Tibial nerve (tissue), 4 donors: ENCODE measurements at regions not wholly inside any gene's neighbourhood (a gene's known extent, or its start where the extent isn't known, plus 50 kb on each side); places are given as distances from the start of the nearest gene placed in this dataset.
"Not testable (repeated sequence)": the region's sequence is repeated elsewhere in the genome, so short reads cannot be mapped to it uniquely, and the experiment has no call there.

ENCODE experiments used
- DNase-seq, 2 donors: peaks; one replicate each; pipeline ENCODE4 v3.0.0-alpha.2; 2019; ENCODE audit warnings: low spot score in 2 of 2
- H3K27ac ChIP-seq, 4 donors: fragments of 200-600 bp; sonication (generic) in 3 of 4; one replicate each; pipeline ENCODE4 v1.5.1; 2017 to 2019; ENCODE audit warnings: mild to moderate bottlenecking in 1 of 4
- H3K27me3 ChIP-seq, 2 donors: fragments of 200-600 bp; sonication (generic) in 1 of 2; one replicate each; pipeline versions ENCODE4 v1.5.1 to v1.6.0; 2017 to 2019
- H3K36me3 ChIP-seq, 3 donors: fragments of 200-600 bp; sonication (generic); one replicate each; pipeline ENCODE4 v1.5.1; 2018 to 2019
- H3K4me1 ChIP-seq, 4 donors: fragments of 200-600 bp; sonication (generic) in 3 of 4; one replicate each; pipeline ENCODE4 v1.5.1; 2017 to 2019
- H3K4me3 ChIP-seq, 4 donors: fragments of 200-600 bp; sonication (generic) in 3 of 4; one replicate each; pipeline ENCODE4 v1.5.1; 2017 to 2019; ENCODE audit warnings: mild to moderate bottlenecking in 1 of 4, moderate library complexity in 1 of 4
- H3K9me3 ChIP-seq, 4 donors: fragments of 200-600 bp; sonication (generic) in 3 of 4; one replicate each; pipeline ENCODE4 v1.5.1; 2017 to 2019
- EP300 ChIP-seq, 2 donors: sonication (generic); formaldehyde crosslinking; IDR thresholded peaks; one replicate each; pipeline ENCODE4 v1.6.1; 2017; ENCODE audit warnings: antibody characterized with exemption in 2 of 2, mild to moderate bottlenecking in 1 of 2
- POLR2A ChIP-seq, 2 donors: fragments of 450-650 bp; IDR thresholded peaks; one replicate each; pipeline ENCODE4 v1.6.1; 2017; ENCODE audit warnings: antibody characterized with exemption in 2 of 2, mild to moderate bottlenecking in 2 of 2, moderate library complexity in 2 of 2
- WGBS, 2 donors: methylation state at CpG; one replicate each; pipeline ENCODE4 v1.1.5; 2018; 5-methylcytosine and 5-hydroxymethylcytosine counted together
- TF ChIP-seq, protein P1 (sequence below), 5 experiments: fragments of 200-600 bp in 3 of 5; fragments of 450-650 bp in 2 of 5; sonication (generic) in 3 of 5; IDR thresholded peaks; one replicate each; pipeline ENCODE4 v1.5.1; 2016 to 2019; ENCODE audit warnings: antibody characterized with exemption in 5 of 5, mild to moderate bottlenecking in 3 of 5, moderate library complexity in 2 of 5

DNA sequence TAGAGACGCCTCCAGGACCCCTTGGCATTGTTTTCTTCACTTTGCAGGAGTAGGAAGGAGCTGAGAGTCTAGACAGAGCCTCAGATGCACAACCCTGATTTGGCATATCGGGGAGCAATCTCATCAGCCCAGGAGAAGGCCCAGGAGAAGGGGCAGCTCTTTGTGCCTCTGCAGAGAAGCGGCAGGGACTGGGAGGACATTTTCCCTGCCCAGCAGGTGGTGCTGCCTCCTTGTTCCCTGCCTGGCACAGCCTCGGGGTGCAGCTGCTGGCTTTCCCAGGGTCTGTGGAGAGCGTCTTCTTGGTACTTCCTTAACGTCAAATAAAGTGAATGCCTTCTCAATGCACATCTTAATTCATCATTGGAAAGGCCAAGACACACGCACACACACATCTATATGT, 419.5 kb downstream of the TMEM121 start:
- DNase-seq = no peak
- no peaks in the 10 kb centered on the region for H3K4me1 ChIP-seq
- H3K4me3 ChIP-seq = no peak overlapping the region
- H3K27me3 ChIP-seq = no peaks in the 10 kb centered on the region
- no peak overlapping the region for H3K27ac ChIP-seq
- H3K9me3 ChIP-seq = peaks cover 0 to 10% (median 0%) of the 10 kb centered on the region in 4 donors
- TF ChIP-seq, protein P1, sequence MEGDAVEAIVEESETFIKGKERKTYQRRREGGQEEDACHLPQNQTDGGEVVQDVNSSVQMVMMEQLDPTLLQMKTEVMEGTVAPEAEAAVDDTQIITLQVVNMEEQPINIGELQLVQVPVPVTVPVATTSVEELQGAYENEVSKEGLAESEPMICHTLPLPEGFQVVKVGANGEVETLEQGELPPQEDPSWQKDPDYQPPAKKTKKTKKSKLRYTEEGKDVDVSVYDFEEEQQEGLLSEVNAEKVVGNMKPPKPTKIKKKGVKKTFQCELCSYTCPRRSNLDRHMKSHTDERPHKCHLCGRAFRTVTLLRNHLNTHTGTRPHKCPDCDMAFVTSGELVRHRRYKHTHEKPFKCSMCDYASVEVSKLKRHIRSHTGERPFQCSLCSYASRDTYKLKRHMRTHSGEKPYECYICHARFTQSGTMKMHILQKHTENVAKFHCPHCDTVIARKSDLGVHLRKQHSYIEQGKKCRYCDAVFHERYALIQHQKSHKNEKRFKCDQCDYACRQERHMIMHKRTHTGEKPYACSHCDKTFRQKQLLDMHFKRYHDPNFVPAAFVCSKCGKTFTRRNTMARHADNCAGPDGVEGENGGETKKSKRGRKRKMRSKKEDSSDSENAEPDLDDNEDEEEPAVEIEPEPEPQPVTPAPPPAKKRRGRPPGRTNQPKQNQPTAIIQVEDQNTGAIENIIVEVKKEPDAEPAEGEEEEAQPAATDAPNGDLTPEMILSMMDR (IDR thresholded peaks at IDR 0.05) = no peak
- TF ChIP-seq EP300 (IDR thresholded peaks at IDR 0.05) (no peak), POLR2A (IDR thresholded peaks at IDR 0.05) (no peak)
- 59 to 64% methylated on average over 7 of the region's 7 CpGs for WGBS, 2 donors
- H3K36me3 ChIP-seq = no peaks in the 10 kb centered on the region

DNA sequence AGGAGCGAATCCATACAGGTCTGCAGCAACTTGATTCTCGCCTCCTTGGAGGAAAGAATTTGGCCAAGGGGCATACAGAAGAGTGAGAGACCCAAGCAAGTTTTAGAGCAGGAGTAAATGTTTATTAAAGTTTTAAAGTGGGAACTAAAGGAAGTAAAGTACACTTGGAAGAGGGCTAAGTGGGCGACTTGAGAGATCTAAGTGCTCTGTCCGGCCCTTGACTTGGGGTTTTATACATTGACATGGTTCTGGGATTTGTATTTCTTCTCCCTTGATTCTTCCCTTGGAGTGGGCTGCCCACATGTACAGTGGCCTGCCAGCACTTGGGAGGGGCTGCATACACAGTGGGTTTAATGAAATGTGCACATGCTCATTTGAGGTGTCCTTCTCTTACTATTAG, 421.2 kb downstream of the TMEM121 start:
- DNase-seq = no peak
- Histone ChIP-seq H3K36me3 (no peaks in the 10 kb centered on the region), H3K27ac (no peak overlapping the region), H3K4me3 (no peak overlapping the region), H3K9me3 (no peaks in the 10 kb centered on the region), H3K27me3 (no peaks in the 10 kb centered on the region), H3K4me1 (no peaks in the 10 kb centered on the region)
- TF ChIP-seq POLR2A (IDR thresholded peaks at IDR 0.05) (no peak), EP300 (IDR thresholded peaks at IDR 0.05) (no peak)
- TF ChIP-seq, protein P1 (IDR thresholded peaks at IDR 0.05) = no peak
- WGBS, 2 donors = 75 to 83% methylated on average over 4 of the region's 4 CpGs

DNA sequence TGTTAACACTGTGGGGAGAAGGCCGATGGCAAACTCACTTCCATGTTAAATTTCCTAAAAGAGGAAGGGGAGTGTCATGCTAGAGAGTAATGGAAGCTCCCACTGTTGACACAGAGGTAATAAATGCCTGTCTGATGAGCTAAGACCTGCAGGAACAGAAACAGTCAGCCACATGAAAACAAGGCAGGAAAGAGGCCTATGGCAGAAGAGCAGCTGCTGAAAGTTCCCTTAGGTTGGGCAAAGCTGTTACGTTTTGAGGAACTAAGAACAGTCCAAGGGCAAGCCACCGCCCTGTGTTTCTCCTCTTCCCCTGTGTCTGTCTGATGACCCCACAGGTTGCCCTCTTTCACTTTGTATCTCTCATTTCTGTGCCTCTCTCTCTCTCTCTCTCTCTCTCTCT, 422.6 kb downstream of the TMEM121 start:
- not testable (repeated sequence) for H3K36me3 ChIP-seq, H3K9me3 ChIP-seq, H3K4me1 ChIP-seq, H3K27me3 ChIP-seq, DNase-seq, H3K27ac ChIP-seq, H3K4me3 ChIP-seq
- WGBS, 2 donors = 44 to 55% methylated on average over 3 of the region's 3 CpGs

DNA sequence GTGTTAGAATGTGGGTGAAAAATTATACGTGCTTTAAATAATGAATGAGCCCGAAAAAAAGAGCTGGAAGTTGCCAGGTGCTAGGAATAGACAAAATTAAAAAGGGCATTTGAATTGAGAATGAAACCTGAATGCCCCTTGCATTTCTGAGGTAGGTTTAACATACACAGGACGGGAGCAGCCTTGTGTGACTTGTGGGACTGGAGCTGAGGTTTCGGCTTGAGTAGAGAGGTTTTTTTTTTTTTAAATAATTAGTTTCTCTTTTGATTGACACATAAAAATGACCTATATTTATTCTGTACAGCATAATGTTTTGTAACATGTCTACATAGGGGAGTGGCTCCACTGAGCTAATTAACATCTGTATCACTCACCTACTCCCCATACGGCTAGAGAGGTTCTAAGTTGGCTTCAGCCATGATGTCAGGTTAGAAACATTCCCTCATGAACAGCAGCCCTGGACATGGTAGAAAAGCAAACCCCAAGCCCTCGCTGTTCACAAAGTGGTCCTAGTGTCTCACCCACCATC, 424.0 kb downstream of the TMEM121 start:
- H3K36me3 ChIP-seq, H3K9me3 ChIP-seq, H3K27ac ChIP-seq, H3K4me1 ChIP-seq, H3K27me3 ChIP-seq, H3K4me3 ChIP-seq, DNase-seq: not testable (repeated sequence)
- WGBS, 2 donors = 63 to 69% methylated on average over 6 of the region's 6 CpGs

DNA sequence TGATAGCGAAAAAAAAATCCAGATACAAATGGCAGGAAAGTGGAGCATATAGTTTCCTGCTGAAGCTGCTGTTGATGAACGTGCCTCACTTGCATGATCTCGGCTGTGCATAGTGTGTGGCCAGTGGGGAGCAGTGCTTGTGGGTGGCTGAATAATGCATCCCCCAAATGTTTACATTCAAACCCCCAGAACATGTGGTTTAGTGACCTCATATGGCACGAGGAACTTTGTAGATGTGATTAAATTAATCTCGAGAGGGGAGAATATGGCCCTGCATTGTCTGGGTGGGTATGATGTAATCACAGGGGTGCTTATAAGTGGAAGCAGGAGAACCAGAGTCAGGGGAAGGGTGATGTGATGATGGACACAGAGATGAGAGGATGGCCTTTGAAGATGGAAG, 425.0 kb downstream of the TMEM121 start:
- no peaks in the 10 kb centered on the region for H3K27me3 ChIP-seq
- no peak overlapping the region for H3K4me3 ChIP-seq
- TF ChIP-seq, protein P1 (IDR thresholded peaks at IDR 0.05) = no peak
- TF ChIP-seq EP300 (IDR thresholded peaks at IDR 0.05) = no peak
- TF ChIP-seq POLR2A (IDR thresholded peaks at IDR 0.05) = no peak
- no peak for DNase-seq
- no peaks in the 10 kb centered on the region for H3K4me1 ChIP-seq
- H3K9me3 ChIP-seq = peaks cover 0 to 9% (median 0%) of the 10 kb centered on the region in 4 donors
- H3K27ac ChIP-seq = no peak overlapping the region
- WGBS, 2 donors = 64 to 67% methylated on average over 5 of the region's 5 CpGs
- H3K36me3 ChIP-seq = no peaks in the 10 kb centered on the region

DNA sequence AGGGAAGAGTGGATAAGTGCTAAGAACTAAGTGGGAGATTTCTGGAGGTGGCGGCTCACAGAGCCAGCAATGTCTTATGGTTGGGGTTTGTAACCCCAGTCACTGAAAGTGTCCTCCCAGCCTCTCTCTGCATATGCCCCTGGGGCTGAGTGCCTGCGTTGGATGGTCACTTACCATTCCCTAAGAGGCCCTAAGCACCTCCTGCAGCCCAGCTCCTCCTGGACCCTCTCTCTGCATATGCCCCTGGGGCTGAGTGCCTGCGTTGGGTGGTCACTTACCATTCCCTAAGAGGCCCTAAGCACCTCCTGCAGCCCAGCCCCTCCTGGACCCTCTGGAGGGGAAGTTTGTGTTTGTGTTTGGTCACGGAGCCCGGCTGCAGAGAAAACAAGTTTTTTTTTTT, 425.8 kb downstream of the TMEM121 start:
- TF ChIP-seq EP300 (IDR thresholded peaks at IDR 0.05) (no peak), POLR2A (IDR thresholded peaks at IDR 0.05) (no peak)
- TF ChIP-seq, protein P1 (IDR thresholded peaks at IDR 0.05) = no peak
- WGBS, 2 donors = 80 to 83% methylated on average over 4 to 5 of the region's 5 CpGs

More for the DNA sequence above, 425.8 kb downstream of the TMEM121 start:
- Histone ChIP-seq H3K4me1 (no peaks in the 10 kb centered on the region), H3K4me3 (no peak overlapping the region), H3K9me3 (peaks cover 0 to 11% (median 0%) of the 10 kb centered on the region in 4 donors), H3K27me3 (no peaks in the 10 kb centered on the region), H3K27ac (no peak overlapping the region), H3K36me3 (no peaks in the 10 kb centered on the region)
- no peak for DNase-seq
